ENCODE measurements at regions not wholly inside any gene's neighbourhood (a gene's known extent, or its start where the extent isn't known, plus 50 kb on each side); places are given as distances from the start of the nearest gene placed in this dataset.
"Not testable (repeated sequence)": the region's sequence is repeated elsewhere in the genome, so short reads cannot be mapped to it uniquely, and the experiment has no call there.

DNA sequence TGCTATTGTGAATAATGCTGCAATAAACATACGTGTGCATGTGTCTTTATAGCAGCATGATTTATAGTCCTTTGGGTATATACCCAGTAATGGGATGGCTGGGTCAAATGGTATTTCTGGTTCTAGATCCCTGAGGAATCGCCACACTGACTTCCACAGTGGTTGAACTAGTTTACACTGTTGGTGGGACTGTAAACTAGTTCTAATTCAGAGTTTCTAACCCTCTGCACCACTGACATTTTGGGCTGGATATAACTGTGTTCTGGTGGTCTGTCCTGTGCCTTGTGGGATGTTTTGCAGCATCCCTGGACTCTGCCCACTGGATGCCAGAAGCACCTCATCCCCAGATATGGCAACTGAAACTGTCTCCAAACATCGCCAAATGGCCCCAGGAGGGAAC is 118.3 kb downstream of the PMAIP1 start:
- in situ Hi-C loops (cut with HindIII; ENCODE audit: extremely low pct_ligation_motif_present, low pct_unique_long_range_greater_than_20kb); H3K4me1 ChIP-seq (ENCODE audit: insufficient read depth, low read length); FAIRE-seq; H4K20me1 ChIP-seq (ENCODE audit: insufficient read depth, low read length); POLR2A ChIA-PET; H3K4me2 ChIP-seq (ENCODE audit: low read depth, low read length); ATAC-seq; intact Hi-C loops (cut with micrococcal nuclease; ENCODE audit: unreplicated experiment); H3K9me3 ChIP-seq (ENCODE audit: low read length); H3K9ac ChIP-seq (ENCODE audit: insufficient read depth, low read depth, low read length); H3K36me3 ChIP-seq (replicated peaks in 1 of 2; ENCODE audit: control insufficient read depth in 1 of 2, insufficient read depth in 2 of 2, low read length in 2 of 2); H3K27ac ChIP-seq (ENCODE audit: extremely low read length, insufficient read depth, low read length); BruUV-seq (replicated peaks); H3K79me2 ChIP-seq (ENCODE audit: insufficient read depth, low read length); H3K4me3 ChIP-seq (replicated peaks in 1 of 3; ENCODE audit: insufficient read depth in 1 of 3, low read depth in 2 of 3, low read length in 3 of 3); CTCF ChIA-PET (ENCODE audit: low intra/inter-chr PET ratio, low total read pairs); H2AFZ ChIP-seq (ENCODE audit: low read length); H3K27me3 ChIP-seq (ENCODE audit: control insufficient read depth in 1 of 2, insufficient read depth in 2 of 2, low read length in 2 of 2): not testable (repeated sequence)
- WGBS (ENCODE audit: low lambda C conversion rate) = 29% methylated on average over 2 of the region's 3 CpGs
- peak; percentile 11 for DNase-seq (ENCODE audit: low spot score)

DNA sequence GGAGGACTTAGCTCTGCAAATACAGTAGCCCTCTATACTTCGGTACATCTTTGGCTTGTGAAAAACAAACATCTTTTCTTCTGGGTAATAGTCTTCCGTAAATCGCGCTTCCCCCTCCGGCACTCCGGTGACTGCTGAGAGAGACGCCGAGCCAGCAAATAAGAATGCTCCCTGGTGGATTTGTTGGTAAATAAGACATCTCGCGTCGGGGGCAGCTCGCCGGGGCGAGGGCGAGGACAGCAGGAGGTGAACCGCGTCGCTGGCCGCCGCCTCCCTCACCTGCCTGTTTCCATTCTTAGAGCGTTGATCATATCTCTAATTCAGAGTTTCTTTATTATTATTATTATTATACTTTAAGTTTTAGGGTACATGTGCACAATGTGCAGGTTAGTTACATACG is 117.6 kb downstream of the PMAIP1 start:
- no peak for ATAC-seq
- 67% methylated on average over 22 of the region's 22 CpGs for WGBS (ENCODE audit: low lambda C conversion rate)
- H2AFZ ChIP-seq (ENCODE audit: low read length) = no peak overlapping the region
- no peaks in the 10 kb centered on the region for H3K9me3 ChIP-seq (ENCODE audit: low read length)
- H3K4me2 ChIP-seq (ENCODE audit: low read depth, low read length) = no peak overlapping the region
- no peaks in the 10 kb centered on the region for H3K4me1 ChIP-seq (ENCODE audit: insufficient read depth, low read length)
- DNase-seq (ENCODE audit: low spot score) = no peak
- FAIRE-seq = no peak
- H3K27ac ChIP-seq (ENCODE audit: extremely low read length, insufficient read depth, low read length) = no peak overlapping the region
- H3K79me2 ChIP-seq (ENCODE audit: insufficient read depth, low read length) = no peaks in the 10 kb centered on the region
- H3K9ac ChIP-seq (ENCODE audit: insufficient read depth, low read depth, low read length) = no peak overlapping the region
- intact Hi-C loops (cut with micrococcal nuclease; ENCODE audit: unreplicated experiment) = no loop called here
- in situ Hi-C loops (cut with HindIII; ENCODE audit: extremely low pct_ligation_motif_present, low pct_unique_long_range_greater_than_20kb) = no loop called here
- POLR2A ChIA-PET = no interaction called here
- no peak for TF ChIP-seq ZNF670 (CRISPR knock-in tag; IDR thresholded peaks at IDR 0.05; ENCODE audit: borderline replicate concordance)
- TF ChIP-seq, protein P1, sequence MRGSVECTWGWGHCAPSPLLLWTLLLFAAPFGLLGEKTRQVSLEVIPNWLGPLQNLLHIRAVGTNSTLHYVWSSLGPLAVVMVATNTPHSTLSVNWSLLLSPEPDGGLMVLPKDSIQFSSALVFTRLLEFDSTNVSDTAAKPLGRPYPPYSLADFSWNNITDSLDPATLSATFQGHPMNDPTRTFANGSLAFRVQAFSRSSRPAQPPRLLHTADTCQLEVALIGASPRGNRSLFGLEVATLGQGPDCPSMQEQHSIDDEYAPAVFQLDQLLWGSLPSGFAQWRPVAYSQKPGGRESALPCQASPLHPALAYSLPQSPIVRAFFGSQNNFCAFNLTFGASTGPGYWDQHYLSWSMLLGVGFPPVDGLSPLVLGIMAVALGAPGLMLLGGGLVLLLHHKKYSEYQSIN (CRISPR knock-in tag; IDR thresholded peaks at IDR 0.05; ENCODE audit: borderline replicate concordance) = no peak
- TF ChIP-seq CBFB (CRISPR knock-in tag; IDR thresholded peaks at IDR 0.05) = no peak
- TF ChIP-seq, protein P2, sequence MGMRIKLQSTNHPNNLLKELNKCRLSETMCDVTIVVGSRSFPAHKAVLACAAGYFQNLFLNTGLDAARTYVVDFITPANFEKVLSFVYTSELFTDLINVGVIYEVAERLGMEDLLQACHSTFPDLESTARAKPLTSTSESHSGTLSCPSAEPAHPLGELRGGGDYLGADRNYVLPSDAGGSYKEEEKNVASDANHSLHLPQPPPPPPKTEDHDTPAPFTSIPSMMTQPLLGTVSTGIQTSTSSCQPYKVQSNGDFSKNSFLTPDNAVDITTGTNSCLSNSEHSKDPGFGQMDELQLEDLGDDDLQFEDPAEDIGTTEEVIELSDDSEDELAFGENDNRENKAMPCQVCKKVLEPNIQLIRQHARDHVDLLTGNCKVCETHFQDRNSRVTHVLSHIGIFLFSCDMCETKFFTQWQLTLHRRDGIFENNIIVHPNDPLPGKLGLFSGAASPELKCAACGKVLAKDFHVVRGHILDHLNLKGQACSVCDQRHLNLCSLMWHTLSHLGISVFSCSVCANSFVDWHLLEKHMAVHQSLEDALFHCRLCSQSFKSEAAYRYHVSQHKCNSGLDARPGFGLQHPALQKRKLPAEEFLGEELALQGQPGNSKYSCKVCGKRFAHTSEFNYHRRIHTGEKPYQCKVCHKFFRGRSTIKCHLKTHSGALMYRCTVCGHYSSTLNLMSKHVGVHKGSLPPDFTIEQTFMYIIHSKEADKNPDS (CRISPR knock-in tag; IDR thresholded peaks at IDR 0.05) = no peak
- TF ChIP-seq RNF2 (conservative IDR thresholded peaks at IDR 0.05; ENCODE audit: low read depth) = no peak
- TF ChIP-seq ZSCAN25 (CRISPR knock-in tag; IDR thresholded peaks at IDR 0.05) = no peak
- TF ChIP-seq ZNF766 (CRISPR knock-in tag; IDR thresholded peaks at IDR 0.05; ENCODE audit: borderline replicate concordance) = no peak
- no peak for TF ChIP-seq KDM5A (IDR thresholded peaks at IDR 0.05; ENCODE audit: borderline replicate concordance, low read length)
- no peak for TF ChIP-seq RXRB (CRISPR knock-in tag; IDR thresholded peaks at IDR 0.05; ENCODE audit: borderline replicate concordance)
- TF ChIP-seq XRCC5 (optimal IDR thresholded peaks at IDR 0.05; ENCODE audit: low read length) = no peak
- TF ChIP-seq, protein P3, sequence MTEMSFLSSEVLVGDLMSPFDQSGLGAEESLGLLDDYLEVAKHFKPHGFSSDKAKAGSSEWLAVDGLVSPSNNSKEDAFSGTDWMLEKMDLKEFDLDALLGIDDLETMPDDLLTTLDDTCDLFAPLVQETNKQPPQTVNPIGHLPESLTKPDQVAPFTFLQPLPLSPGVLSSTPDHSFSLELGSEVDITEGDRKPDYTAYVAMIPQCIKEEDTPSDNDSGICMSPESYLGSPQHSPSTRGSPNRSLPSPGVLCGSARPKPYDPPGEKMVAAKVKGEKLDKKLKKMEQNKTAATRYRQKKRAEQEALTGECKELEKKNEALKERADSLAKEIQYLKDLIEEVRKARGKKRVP (CRISPR knock-in tag; IDR thresholded peaks at IDR 0.05) = no peak
- TF ChIP-seq SAP130 (CRISPR knock-in tag; IDR thresholded peaks at IDR 0.05; ENCODE audit: low read depth) = no peak
- no peak for TF ChIP-seq ZNF569 (CRISPR knock-in tag; IDR thresholded peaks at IDR 0.05; ENCODE audit: borderline replicate concordance)
- TF ChIP-seq HMGA1 (CRISPR knock-in tag; conservative IDR thresholded peaks at IDR 0.05) = no peak
- TF ChIP-seq ZNF616 (CRISPR knock-in tag; IDR thresholded peaks at IDR 0.05; ENCODE audit: low read depth) = no peak
- TF ChIP-seq ZIK1 (CRISPR knock-in tag; IDR thresholded peaks at IDR 0.05; ENCODE audit: borderline replicate concordance, low read depth) = no peak
- TF ChIP-seq ZNF790 (CRISPR knock-in tag; IDR thresholded peaks at IDR 0.05; ENCODE audit: borderline replicate concordance) = no peak
- H3K27me3 ChIP-seq (ENCODE audit: control insufficient read depth in 1 of 2, insufficient read depth in 2 of 2, low read length in 2 of 2) = no peaks in the 10 kb centered on the region
- no peaks in the 10 kb centered on the region for H3K36me3 ChIP-seq (replicated peaks in 1 of 2; ENCODE audit: control insufficient read depth in 1 of 2, insufficient read depth in 2 of 2, low read length in 2 of 2)
- no peaks in the 10 kb centered on the region for H4K20me1 ChIP-seq (ENCODE audit: insufficient read depth, low read length)
- no peak overlapping the region for H3K4me3 ChIP-seq (replicated peaks in 1 of 3; ENCODE audit: insufficient read depth in 1 of 3, low read depth in 2 of 3, low read length in 3 of 3)
- CTCF ChIA-PET (ENCODE audit: low intra/inter-chr PET ratio, low total read pairs) = no interaction called here
- BruUV-seq (replicated peaks) = no TSS peak
